ENCODE measurements at regions not wholly inside any gene's neighbourhood (a gene's known extent, or its start where the extent isn't known, plus 50 kb on each side); places are given as distances from the start of the nearest gene placed in this dataset.

DNA sequence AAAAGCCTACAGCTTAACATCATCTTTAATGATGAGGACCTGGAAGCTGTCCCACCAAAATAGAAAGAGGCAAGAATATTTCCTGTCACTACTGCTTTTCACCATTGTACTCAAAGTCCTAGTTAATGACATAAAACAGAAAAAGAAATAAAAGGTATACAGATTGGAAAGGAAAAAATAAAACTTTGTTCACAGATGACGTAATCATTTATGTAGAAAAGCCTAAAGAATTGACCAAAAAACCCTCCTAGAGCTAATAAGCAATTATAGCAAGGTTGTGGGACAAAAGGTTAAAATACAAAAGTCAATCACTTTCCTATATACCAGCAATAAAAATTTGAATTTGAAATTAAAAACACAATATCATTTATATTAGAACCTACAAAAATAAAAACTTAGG is 97.2 kb upstream of the MDGA2 start:
- Histone ChIP-seq H3T11ph (ENCODE audit: low read length) (no peak overlapping the region), H3K79me2 (ENCODE audit: insufficient read depth, low read length) (no peaks in the 10 kb centered on the region), H2BK12ac (ENCODE audit: insufficient read length, low read depth, low read length) (no peak overlapping the region), H2BK20ac (ENCODE audit: low read depth, low read length, poor library complexity, severe bottlenecking) (no peak overlapping the region), H3K79me1 (ENCODE audit: insufficient read depth, low read depth, low read length, poor library complexity, severe bottlenecking) (no peaks in the 10 kb centered on the region), H3K9me3 (ENCODE audit: control insufficient read depth, low read depth, low read length) (no peaks in the 10 kb centered on the region), H4K8ac (replicated peaks; ENCODE audit: insufficient read length, low read depth, low read length) (no peak overlapping the region), H3K56ac (ENCODE audit: insufficient read length, low read depth, low read length) (no peak overlapping the region), H2AK5ac (ENCODE audit: insufficient read length, low read length) (no peak overlapping the region), H4K5ac (ENCODE audit: insufficient read length, low read depth, low read length) (no peak overlapping the region), H3K18ac (ENCODE audit: insufficient read length, low read depth, low read length) (no peak overlapping the region), H3K23me2 (ENCODE audit: insufficient read length, low read depth, low read length, poor library complexity, severe bottlenecking) (no peaks in the 10 kb centered on the region), H3K27me3 (ENCODE audit: insufficient read depth, low read length) (no peaks in the 10 kb centered on the region), H3K4me1 (ENCODE audit: insufficient read depth, low read length) (0 out of 2 replicates have a peak, but pooled peaks cover 3% of the 10 kb centered on the region), H4K20me1 (ENCODE audit: control insufficient read depth, insufficient read depth, insufficient read length) (no peaks in the 10 kb centered on the region), H3K27ac (ENCODE audit: insufficient read length, low read depth, low read length) (no peak overlapping the region), H2AFZ (ENCODE audit: low read length) (no peak overlapping the region), H3K14ac (ENCODE audit: insufficient read depth, low read length) (no peak overlapping the region), H2BK120ac (ENCODE audit: low read depth, low read length, poor library complexity, severe bottlenecking) (no peak overlapping the region), H3K23ac (ENCODE audit: insufficient read length, low read depth, low read length) (no peak overlapping the region), H4K91ac (ENCODE audit: insufficient read length, low read depth, low read length) (no peak overlapping the region), H3K9ac (ENCODE audit: extremely low read depth, insufficient read length, low read length) (no peak overlapping the region), H2BK15ac (ENCODE audit: low read depth, low read length) (no peak overlapping the region), H2BK5ac (ENCODE audit: insufficient read length, low read length) (no peak overlapping the region), H3K4ac (ENCODE audit: low read depth, low read length) (no peak overlapping the region), H3K4me2 (ENCODE audit: insufficient read depth, insufficient read length, low read length) (no peak overlapping the region)
- Mint-ChIP-seq H3K4me1 (peaks cover 9 to 14% of the 10 kb centered on the region in 2 experiments), H3K9me3 (peaks cover 0 to 2% of the 10 kb centered on the region in 2 experiments; a peak in 1 of 5 replicates), H3K27me3 (ENCODE audit: low read depth) (no peaks in the 10 kb centered on the region), H3K27ac (no peak overlapping the region), H3K36me3 (ENCODE audit: insufficient read depth in 1 of 3, low read depth in 3 of 3) (peaks cover 0 to 2% (median 0%) of the 10 kb centered on the region in 3 experiments; a peak in 1 of 7 replicates), H3K4me3 (no peak overlapping the region)
- DNase-seq = no peak
- WGBS (ENCODE audit: extremely low coverage, insufficient read length, low lambda C conversion rate) = no CpG with 5 or more reads among the region's 1 CpG
- TF ChIP-seq, protein P1, sequence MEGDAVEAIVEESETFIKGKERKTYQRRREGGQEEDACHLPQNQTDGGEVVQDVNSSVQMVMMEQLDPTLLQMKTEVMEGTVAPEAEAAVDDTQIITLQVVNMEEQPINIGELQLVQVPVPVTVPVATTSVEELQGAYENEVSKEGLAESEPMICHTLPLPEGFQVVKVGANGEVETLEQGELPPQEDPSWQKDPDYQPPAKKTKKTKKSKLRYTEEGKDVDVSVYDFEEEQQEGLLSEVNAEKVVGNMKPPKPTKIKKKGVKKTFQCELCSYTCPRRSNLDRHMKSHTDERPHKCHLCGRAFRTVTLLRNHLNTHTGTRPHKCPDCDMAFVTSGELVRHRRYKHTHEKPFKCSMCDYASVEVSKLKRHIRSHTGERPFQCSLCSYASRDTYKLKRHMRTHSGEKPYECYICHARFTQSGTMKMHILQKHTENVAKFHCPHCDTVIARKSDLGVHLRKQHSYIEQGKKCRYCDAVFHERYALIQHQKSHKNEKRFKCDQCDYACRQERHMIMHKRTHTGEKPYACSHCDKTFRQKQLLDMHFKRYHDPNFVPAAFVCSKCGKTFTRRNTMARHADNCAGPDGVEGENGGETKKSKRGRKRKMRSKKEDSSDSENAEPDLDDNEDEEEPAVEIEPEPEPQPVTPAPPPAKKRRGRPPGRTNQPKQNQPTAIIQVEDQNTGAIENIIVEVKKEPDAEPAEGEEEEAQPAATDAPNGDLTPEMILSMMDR (conservative IDR thresholded peaks at IDR 0.05) = no peak

Data from H9 (cell line).